ENCODE measurements at regions not wholly inside any gene's neighbourhood (a gene's known extent, or its start where the extent isn't known, plus 50 kb on each side); places are given as distances from the start of the nearest gene placed in this dataset.

- TF ChIP-seq CTCF (IDR thresholded peaks at IDR 0.05; ENCODE audit: unreplicated experiment in 3 of 3) = no peak
- Mint-ChIP-seq H3K9me3 (peaks cover 5% of the 10 kb centered on the region), H3K27me3 (ENCODE audit: low read depth) (peaks cover 9% of the 10 kb centered on the region), H3K36me3 (ENCODE audit: low read depth) (no peaks in the 10 kb centered on the region), H3K4me1 (peaks cover 16% of the 10 kb centered on the region), H3K27ac (no peak overlapping the region), H3K4me3 (no peak overlapping the region)
These were observed 72.4 kb upstream of the ARHGEF7 start for GRCh38 chr13:111042661-111043226.

- Mint-ChIP-seq H3K4me1 (peaks cover 7% of the 10 kb centered on the region), H3K9me3 (peaks cover 5% of the 10 kb centered on the region), H3K4me3 (no peak overlapping the region), H3K36me3 (ENCODE audit: low read depth) (no peaks in the 10 kb centered on the region), H3K27me3 (ENCODE audit: low read depth) (peaks cover 9% of the 10 kb centered on the region), H3K27ac (no peak overlapping the region)
- TF ChIP-seq CTCF (IDR thresholded peaks at IDR 0.05; ENCODE audit: unreplicated experiment in 3 of 3) = no peak
These were observed 74.3 kb upstream of the ARHGEF7 start for GRCh38 chr13:111040830-111041229.

GRCh38 chr13:111039735-111040134, 75.4 kb upstream of the ARHGEF7 start:
- H3K27ac Mint-ChIP-seq = no peak overlapping the region
- peaks cover 5% of the 10 kb centered on the region for H3K9me3 Mint-ChIP-seq
- peaks cover 7% of the 10 kb centered on the region for H3K4me1 Mint-ChIP-seq
- peaks cover 9% of the 10 kb centered on the region for H3K27me3 Mint-ChIP-seq (ENCODE audit: low read depth)
- H3K36me3 Mint-ChIP-seq (ENCODE audit: low read depth) = no peaks in the 10 kb centered on the region
- no peak overlapping the region for H3K4me3 Mint-ChIP-seq
- no peak for TF ChIP-seq CTCF (IDR thresholded peaks at IDR 0.05; ENCODE audit: unreplicated experiment in 3 of 3)

- H3K27me3 Mint-ChIP-seq (ENCODE audit: low read depth) = peaks cover 9% of the 10 kb centered on the region
- H3K4me3 Mint-ChIP-seq = no peak overlapping the region
- no peak overlapping the region for H3K27ac Mint-ChIP-seq
- no peaks in the 10 kb centered on the region for H3K9me3 Mint-ChIP-seq
- TF ChIP-seq CTCF (IDR thresholded peaks at IDR 0.05; ENCODE audit: unreplicated experiment in 3 of 3) = no peak
- no peaks in the 10 kb centered on the region for H3K36me3 Mint-ChIP-seq (ENCODE audit: low read depth)
- H3K4me1 Mint-ChIP-seq = peaks cover 7% of the 10 kb centered on the region
These were observed 76.2 kb upstream of the ARHGEF7 start for GRCh38 chr13:111038887-111039286.

- TF ChIP-seq CTCF (IDR thresholded peaks at IDR 0.05; ENCODE audit: unreplicated experiment in 3 of 3) = no peak
- no peaks in the 10 kb centered on the region for H3K36me3 Mint-ChIP-seq (ENCODE audit: low read depth)
These were observed 77.2 kb upstream of the ARHGEF7 start for GRCh38 chr13:111037927-111038326.

GRCh38 chr13:111036665-111037064, 78.4 kb upstream of the ARHGEF7 start:
- Mint-ChIP-seq H3K4me3 (no peak overlapping the region), H3K27ac (no peak overlapping the region), H3K9me3 (no peaks in the 10 kb centered on the region), H3K27me3 (ENCODE audit: low read depth) (peaks cover 16% of the 10 kb centered on the region), H3K36me3 (ENCODE audit: low read depth) (no peaks in the 10 kb centered on the region), H3K4me1 (no peaks in the 10 kb centered on the region)
- TF ChIP-seq CTCF (IDR thresholded peaks at IDR 0.05; ENCODE audit: unreplicated experiment in 3 of 3) = no peak

More at GRCh38 chr13:111037927-111038326, 77.2 kb upstream of the ARHGEF7 start:
- H3K27ac Mint-ChIP-seq = no peak overlapping the region
- peaks cover 17% of the 10 kb centered on the region for H3K27me3 Mint-ChIP-seq (ENCODE audit: low read depth)
- no peak overlapping the region for H3K4me3 Mint-ChIP-seq
- H3K4me1 Mint-ChIP-seq = peaks cover under 1% of the 10 kb centered on the region
- no peaks in the 10 kb centered on the region for H3K9me3 Mint-ChIP-seq
